ENCODE measurements at regions not wholly inside any gene's neighbourhood (a gene's known extent, or its start where the extent isn't known, plus 50 kb on each side); places are given as distances from the start of the nearest gene placed in this dataset.

- WGBS (ENCODE audit: insufficient coverage, low coverage, low lambda C conversion rate, missing lambda C conversion rate) = 60% methylated on average over 4 of the region's 4 CpGs
- Histone ChIP-seq H3K27me3 (no peaks in the 10 kb centered on the region), H3K4me1 (no peaks in the 10 kb centered on the region), H3K9me3 (no peaks in the 10 kb centered on the region), H3K27ac (no peak overlapping the region), H3K4me3 (no peak overlapping the region), H3K36me3 (no peaks in the 10 kb centered on the region)
- no peak for ATAC-seq
- intact Hi-C loops (cut with DNase I) = no loop called here
- DNase-seq = no peak
- TF ChIP-seq CTCF (IDR thresholded peaks at IDR 0.05) = no peak
- TF ChIP-seq POLR2A (IDR thresholded peaks at IDR 0.05) = no peak
Observed at GRCh38 chr1:239884796-239885195, 206.9 kb upstream of the FMN2 start.

- 67% methylated on average over 5 of the region's 5 CpGs for WGBS (ENCODE audit: insufficient coverage, low coverage, low lambda C conversion rate, missing lambda C conversion rate)
- Histone ChIP-seq H3K4me3 (no peak overlapping the region), H3K4me1 (no peaks in the 10 kb centered on the region), H3K36me3 (no peaks in the 10 kb centered on the region), H3K27ac (no peak overlapping the region), H3K27me3 (no peaks in the 10 kb centered on the region), H3K9me3 (no peaks in the 10 kb centered on the region)
- intact Hi-C loops (cut with DNase I) = no loop called here
- TF ChIP-seq CTCF (IDR thresholded peaks at IDR 0.05) (no peak), POLR2A (IDR thresholded peaks at IDR 0.05) (no peak)
- ATAC-seq = no peak
- no peak for DNase-seq
Observed at GRCh38 chr1:239886266-239886665, 205.4 kb upstream of the FMN2 start.

GRCh38 chr1:239888639-239889038 lies 203.0 kb upstream of the FMN2 start:
- intact Hi-C loops (cut with DNase I) = no loop called here
- DNase-seq (no peak), ATAC-seq (no peak)
- Histone ChIP-seq H3K4me3 (no peak overlapping the region), H3K27me3 (no peaks in the 10 kb centered on the region), H3K9me3 (no peaks in the 10 kb centered on the region), H3K4me1 (no peaks in the 10 kb centered on the region), H3K36me3 (no peaks in the 10 kb centered on the region), H3K27ac (no peak overlapping the region)
- WGBS (ENCODE audit: insufficient coverage, low coverage, low lambda C conversion rate, missing lambda C conversion rate) = 82% methylated on average over 4 of the region's 4 CpGs
- TF ChIP-seq POLR2A (IDR thresholded peaks at IDR 0.05) (no peak), CTCF (IDR thresholded peaks at IDR 0.05) (no peak)

- H3K27me3 ChIP-seq = no peaks in the 10 kb centered on the region
- H3K4me1 ChIP-seq = no peaks in the 10 kb centered on the region
- ATAC-seq = no peak
- no peak overlapping the region for H3K4me3 ChIP-seq
- H3K9me3 ChIP-seq = no peaks in the 10 kb centered on the region
- H3K36me3 ChIP-seq = no peaks in the 10 kb centered on the region
- H3K27ac ChIP-seq = no peak overlapping the region
- no peak for TF ChIP-seq CTCF (IDR thresholded peaks at IDR 0.05)
- no peak for TF ChIP-seq POLR2A (IDR thresholded peaks at IDR 0.05)
- intact Hi-C loops (cut with DNase I) = loop anchor here in 1 of 2 donors (10.0 kb wide), 1 partner anchor 487 kb away; no protein-coding TSS in a partner anchor
- WGBS (ENCODE audit: insufficient coverage, low coverage, low lambda C conversion rate, missing lambda C conversion rate) = 49% methylated on average over 5 of the region's 5 CpGs
- no peak for DNase-seq
Observed at GRCh38 chr1:239891621-239892358, 199.9 kb upstream of the FMN2 start.

Data from right lobe of liver (tissue), 6 donors.